ENCODE measurements at regions not wholly inside any gene's neighbourhood (a gene's known extent, or its start where the extent isn't known, plus 50 kb on each side); places are given as distances from the start of the nearest gene placed in this dataset.

- no peaks in the 10 kb centered on the region for H3F3A ChIP-seq (ENCODE audit: insufficient read depth)
- no peaks in the 10 kb centered on the region for H3K79me2 ChIP-seq (ENCODE audit: insufficient read depth, low read length)
- no peaks in the 10 kb centered on the region for H3K36me3 ChIP-seq (ENCODE audit: low read length)
- no peaks in the 10 kb centered on the region for H4K20me1 ChIP-seq (ENCODE audit: low read depth, low read length)
- TF ChIP-seq EZH2phosphoT487 (conservative IDR thresholded peaks at IDR 0.05; ENCODE audit: low read length) = no peak
- TF ChIP-seq CTCF (IDR thresholded peaks at IDR 0.05; ENCODE audit: insufficient read depth, low read length, poor library complexity, severe bottlenecking) = no peak
- no peaks in the 10 kb centered on the region for H3K27me3 ChIP-seq (ENCODE audit: low read length)
- no peak overlapping the region for H3K4me3 ChIP-seq (ENCODE audit: insufficient read depth, low read length, poor library complexity, severe bottlenecking)
- H3K27ac ChIP-seq (ENCODE audit: low read depth, low read length) = no peak overlapping the region
- no peaks in the 10 kb centered on the region for H3K9me2 ChIP-seq (replicated peaks; ENCODE audit: insufficient read depth, low read length)
- no peak overlapping the region for H3K9ac ChIP-seq (ENCODE audit: low read length)
- H3K9me3 ChIP-seq (ENCODE audit: insufficient read depth, low read length) = no peaks in the 10 kb centered on the region
- no peak overlapping the region for H2AFZ ChIP-seq (ENCODE audit: low read depth, low read length, severe bottlenecking)
- H3K4me2 ChIP-seq (ENCODE audit: low read depth, low read length, poor library complexity, severe bottlenecking) = no peak overlapping the region
Observed at GRCh38 chr2:59630789-59631188, 922.7 kb downstream of the BCL11A start.

- Histone ChIP-seq H3K4me2 (ENCODE audit: low read depth, low read length, poor library complexity, severe bottlenecking) (no peak overlapping the region), H3K4me3 (ENCODE audit: insufficient read depth, low read length, poor library complexity, severe bottlenecking) (no peak overlapping the region), H2AFZ (ENCODE audit: low read depth, low read length, severe bottlenecking) (no peak overlapping the region), H3K36me3 (ENCODE audit: low read length) (no peaks in the 10 kb centered on the region), H3K27me3 (ENCODE audit: low read length) (no peaks in the 10 kb centered on the region), H3K79me2 (ENCODE audit: insufficient read depth, low read length) (no peaks in the 10 kb centered on the region), H3K9me3 (ENCODE audit: insufficient read depth, low read length) (no peaks in the 10 kb centered on the region), H3K9ac (ENCODE audit: low read length) (no peak overlapping the region), H4K20me1 (ENCODE audit: low read depth, low read length) (no peaks in the 10 kb centered on the region), H3F3A (ENCODE audit: insufficient read depth) (no peaks in the 10 kb centered on the region), H3K9me2 (replicated peaks; ENCODE audit: insufficient read depth, low read length) (no peaks in the 10 kb centered on the region), H3K27ac (ENCODE audit: low read depth, low read length) (no peak overlapping the region)
- TF ChIP-seq CTCF (IDR thresholded peaks at IDR 0.05; ENCODE audit: insufficient read depth, low read length, poor library complexity, severe bottlenecking) (no peak), EZH2phosphoT487 (conservative IDR thresholded peaks at IDR 0.05; ENCODE audit: low read length) (no peak)
Observed at GRCh38 chr2:59627599-59627998, 925.9 kb downstream of the BCL11A start.

GRCh38 chr2:59622599-59623308 lies 930.7 kb downstream of the BCL11A start:
- Histone ChIP-seq H2AFZ (ENCODE audit: low read depth, low read length, severe bottlenecking) (no peak overlapping the region), H4K20me1 (ENCODE audit: low read depth, low read length) (no peaks in the 10 kb centered on the region), H3K27ac (ENCODE audit: low read depth, low read length) (no peak overlapping the region), H3K4me2 (ENCODE audit: low read depth, low read length, poor library complexity, severe bottlenecking) (no peak overlapping the region), H3K27me3 (ENCODE audit: low read length) (no peaks in the 10 kb centered on the region), H3F3A (ENCODE audit: insufficient read depth) (no peaks in the 10 kb centered on the region), H3K9me3 (ENCODE audit: insufficient read depth, low read length) (no peaks in the 10 kb centered on the region), H3K9ac (ENCODE audit: low read length) (no peak overlapping the region), H3K79me2 (ENCODE audit: insufficient read depth, low read length) (no peaks in the 10 kb centered on the region), H3K36me3 (ENCODE audit: low read length) (no peaks in the 10 kb centered on the region), H3K4me3 (ENCODE audit: insufficient read depth, low read length, poor library complexity, severe bottlenecking) (no peak overlapping the region), H3K9me2 (replicated peaks; ENCODE audit: insufficient read depth, low read length) (no peaks in the 10 kb centered on the region)
- TF ChIP-seq EZH2phosphoT487 (conservative IDR thresholded peaks at IDR 0.05; ENCODE audit: low read length) (no peak), CTCF (IDR thresholded peaks at IDR 0.05; ENCODE audit: insufficient read depth, low read length, poor library complexity, severe bottlenecking) (no peak)
